NCI-H446 treated with DMSO at 0.1 percent for 48 hours (cell line): ENCODE measurements at regions not wholly inside any gene's neighbourhood (a gene's known extent, or its start where the extent isn't known, plus 50 kb on each side); places are given as distances from the start of the nearest gene placed in this dataset.
A peak's percentile ranks its signal among the peaks of the same experiment; 100 is the strongest.

Experiments used
- DNase-seq: peaks from one replicate; lab custom pipeline; 2025; lab: John Stamatoyannopoulos, UW

- DNase-seq: peak; percentile 66
Observed at GRCh38 chr5:159855476-159856191, 60.6 kb upstream of the ADRA1B start.

- no peak for DNase-seq
Observed at GRCh38 chr5:159858871-159859270, 57.4 kb upstream of the ADRA1B start.

- DNase-seq: no peak
Observed at GRCh38 chr5:159861086-159861485, 55.2 kb upstream of the ADRA1B start.

DNA sequence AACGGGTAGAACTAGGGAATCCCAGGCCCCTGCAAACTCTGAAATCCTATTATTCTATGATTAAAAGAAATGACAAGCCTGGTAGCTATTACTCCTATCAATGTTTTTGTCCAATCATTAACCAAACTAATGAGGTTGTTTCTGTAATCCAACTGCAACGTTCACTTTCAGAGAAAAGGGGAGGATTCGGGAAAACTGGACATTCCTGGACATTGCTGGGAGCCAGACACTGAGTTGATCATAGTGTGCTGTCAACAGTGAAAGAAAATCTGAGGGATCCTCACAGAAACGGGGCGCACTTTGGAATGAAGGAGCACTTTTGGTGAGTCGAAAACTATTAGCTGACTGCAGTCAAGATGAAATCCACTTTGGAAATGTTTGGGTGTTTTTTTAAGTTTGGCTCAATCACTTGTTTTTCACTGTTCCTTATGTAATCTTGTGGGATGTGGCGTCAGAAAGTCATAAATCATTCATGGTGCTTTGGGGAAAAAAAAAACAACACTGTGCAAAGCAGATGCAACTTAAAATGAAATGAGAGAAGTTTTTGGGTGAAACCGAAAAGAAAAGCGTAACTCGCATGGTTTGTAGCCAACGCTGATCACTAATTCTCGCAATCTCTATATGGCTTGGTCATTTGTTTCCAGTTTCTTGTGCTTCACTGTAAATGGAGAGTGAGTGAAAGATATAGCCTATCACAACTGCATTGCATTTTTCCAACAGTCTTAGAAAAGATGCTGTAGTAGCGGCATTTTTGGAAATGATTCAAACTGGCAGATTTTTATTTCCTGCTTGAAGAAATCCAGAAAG, 51.2 kb upstream of the ADRA1B start:
- no peak for DNase-seq

DNA sequence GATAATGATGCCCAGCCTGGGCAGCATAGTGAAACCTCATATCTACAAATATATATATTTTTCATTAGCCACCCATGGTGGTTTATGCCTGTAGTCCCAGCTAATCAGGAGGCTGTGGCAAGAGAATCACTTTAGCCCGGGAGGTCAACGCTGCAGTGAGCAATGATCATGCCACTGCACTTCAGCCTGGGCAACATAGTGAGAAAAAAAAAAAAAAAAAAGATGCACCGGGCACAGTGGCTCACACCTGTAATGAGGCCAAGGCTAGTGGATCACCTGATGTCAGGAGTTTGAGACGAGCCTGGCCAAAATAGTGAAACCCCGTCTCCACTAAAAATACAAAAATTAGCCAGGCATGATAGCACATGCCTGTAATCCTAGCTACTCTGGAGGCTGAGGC, 50.2 kb upstream of the ADRA1B start:
- DNase-seq: no peak
